ENCODE measurements at regions not wholly inside any gene's neighbourhood (a gene's known extent, or its start where the extent isn't known, plus 50 kb on each side); places are given as distances from the start of the nearest gene placed in this dataset.
"Not testable (repeated sequence)": the region's sequence is repeated elsewhere in the genome, so short reads cannot be mapped to it uniquely, and the experiment has no call there.

- DNase-seq, result no peak
These were observed 50.6 kb upstream of the TMEM170B start for GRCh38 chr6:11486959-11487358.

GRCh38 chr6:11486486-11486885 is 51.1 kb upstream of the TMEM170B start:
- DNase-seq, result no peak

GRCh38 chr6:11486051-11486450 is 51.5 kb upstream of the TMEM170B start:
- no peak for DNase-seq

GRCh38 chr6:11485271-11485670 is 52.3 kb upstream of the TMEM170B start:
- no peak for DNase-seq

GRCh38 chr6:11484441-11484840 is 53.1 kb upstream of the TMEM170B start:
- no peak for DNase-seq

GRCh38 chr6:11482616-11483015 is 54.9 kb upstream of the TMEM170B start:
- DNase-seq, result no peak

GRCh38 chr6:11480541-11480940 is 57.0 kb upstream of the TMEM170B start:
- no peak for DNase-seq

GRCh38 chr6:11479296-11479695 is 58.3 kb upstream of the TMEM170B start:
- no peak for DNase-seq

GRCh38 chr6:11478586-11478985 is 59.0 kb upstream of the TMEM170B start:
- no peak for DNase-seq

GRCh38 chr6:11475016-11475415 is 62.5 kb upstream of the TMEM170B start:
- no peak for DNase-seq

- DNase-seq, result no peak
These were observed 64.4 kb upstream of the TMEM170B start for GRCh38 chr6:11473008-11473740.

- DNase-seq, result no peak
These were observed 66.3 kb upstream of the TMEM170B start for GRCh38 chr6:11471261-11471660.

- DNase-seq, result no peak
These were observed 67.9 kb upstream of the TMEM170B start for GRCh38 chr6:11469684-11470083.

- DNase-seq, result not testable (repeated sequence)
These were observed 69.3 kb upstream of the TMEM170B start for GRCh38 chr6:11468271-11468670.

GRCh38 chr6:11467364-11467763 is 70.2 kb upstream of the TMEM170B start:
- no peak for DNase-seq

GRCh38 chr6:11463398-11463780 is 74.2 kb upstream of the TMEM170B start:
- DNase-seq, result no peak

GRCh38 chr6:11462742-11463397 is 74.7 kb upstream of the TMEM170B start:
- DNase-seq, result no peak

GRCh38 chr6:11460837-11461661 is 76.5 kb upstream of the TMEM170B start:
- DNase-seq, result no peak

- DNase-seq, result peak; percentile 7
These were observed 77.4 kb upstream of the TMEM170B start for GRCh38 chr6:11460001-11460668.

GRCh38 chr6:11459079-11459610 is 78.4 kb upstream of the TMEM170B start:
- DNase-seq, result no peak

- DNase-seq, result no peak
These were observed 79.0 kb upstream of the TMEM170B start for GRCh38 chr6:11458509-11458908.

- DNase-seq, result not testable (repeated sequence)
These were observed 80.1 kb upstream of the TMEM170B start for GRCh38 chr6:11457422-11457821.

GRCh38 chr6:11452106-11452505 is 85.4 kb upstream of the TMEM170B start:
- DNase-seq, result not testable (repeated sequence)
